ENCODE measurements at regions not wholly inside any gene's neighbourhood (a gene's known extent, or its start where the extent isn't known, plus 50 kb on each side); places are given as distances from the start of the nearest gene placed in this dataset.

DNA sequence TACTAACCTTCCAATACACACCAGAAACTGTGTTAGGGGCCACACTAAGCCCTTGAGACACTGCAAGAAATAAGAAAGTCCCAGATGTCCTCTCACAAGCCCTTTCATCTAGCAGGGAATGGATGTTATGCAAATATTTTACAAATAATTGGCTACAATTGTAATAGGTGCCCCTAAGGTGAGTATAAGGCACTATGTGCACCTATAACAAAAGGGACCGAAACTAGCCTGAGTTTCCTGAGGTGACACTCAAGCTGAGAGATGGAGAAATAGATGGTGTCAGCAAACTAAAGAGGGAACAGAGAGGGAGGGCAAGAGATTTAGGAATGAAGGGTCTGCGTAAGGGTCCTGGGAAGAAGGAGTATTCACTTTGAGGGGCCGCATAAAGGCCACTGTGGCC, 212.6 kb downstream of the TTC8 start:
- ChIA-PET CTCF (ENCODE audit: partially characterized antibody) (no interaction called here), POLR2A (ENCODE audit: partially characterized antibody) (no interaction called here)
- Histone ChIP-seq H3K4me1 (replicated peaks in 1 of 4; ENCODE audit: control insufficient read depth in 3 of 4, insufficient read depth in 4 of 4, low read length in 3 of 4) (peaks cover 0 to 10% (median 7%) of the 10 kb centered on the region in 4 experiments; a peak in 6 of 7 replicates), H2BK12ac (ENCODE audit: low read depth, low read length) (no peak overlapping the region), H3K9me3 (ENCODE audit: insufficient read depth in 2 of 2, low read depth in 1 of 2, low read length in 1 of 2) (no peaks in the 10 kb centered on the region; a peak in 1 of 4 replicates), H4K20me1 (replicated peaks in 1 of 2; ENCODE audit: control insufficient read depth in 1 of 2, insufficient read depth in 2 of 2, low read length in 2 of 2) (no peaks in the 10 kb centered on the region), H2AK5ac (ENCODE audit: low read depth, low read length) (no peak overlapping the region), H4K8ac (ENCODE audit: extremely low read depth, insufficient read depth, low read length) (no peak overlapping the region), H3K56ac (replicated peaks; ENCODE audit: insufficient read length, low read depth, low read length) (no peak overlapping the region), H3K36me3 (ENCODE audit: control insufficient read depth in 2 of 4, insufficient read depth in 4 of 4, low read length in 3 of 4) (no peaks in the 10 kb centered on the region), H2BK15ac (ENCODE audit: low read length) (no peak overlapping the region), H2AFZ (ENCODE audit: low read length) (no peak overlapping the region), H3K23ac (ENCODE audit: insufficient read length) (no peak overlapping the region), H3K27ac (ENCODE audit: low read depth, low read length) (no peak overlapping the region), H3K18ac (ENCODE audit: extremely low read depth, low read length) (no peak overlapping the region), H3K79me1 (ENCODE audit: low read depth, low read length) (no peaks in the 10 kb centered on the region), H2BK120ac (replicated peaks; ENCODE audit: low read depth, low read length) (no peak overlapping the region), H4K91ac (replicated peaks; ENCODE audit: insufficient read length, low read length) (no peak overlapping the region), H3K4ac (replicated peaks; ENCODE audit: insufficient read length, low read depth, low read length) (no peak overlapping the region), H3K23me2 (ENCODE audit: low read depth, low read length) (peaks cover 2% of the 10 kb centered on the region; the same call in 1 of the 2 replicates), H2BK20ac (ENCODE audit: low read length) (0 out of 2 replicates have a peak overlapping the region, but pooled peaks have one; percentile 15), H4K5ac (ENCODE audit: insufficient read length, low read depth, low read length) (no peak overlapping the region), H3K4me3 (ENCODE audit: extremely low read depth in 1 of 4, insufficient read depth in 2 of 4, low read depth in 3 of 4, low read length in 4 of 4) (no peak overlapping the region), H3K79me2 (ENCODE audit: control insufficient read depth in 1 of 2, insufficient read depth in 2 of 2, low read length in 2 of 2) (no peaks in the 10 kb centered on the region; a peak in 1 of 4 replicates), H3K14ac (ENCODE audit: insufficient read length) (no peak overlapping the region), H3K4me2 (ENCODE audit: insufficient read depth in 1 of 2, low read depth in 2 of 2, low read length in 2 of 2) (no peak overlapping the region), H3K9ac (replicated peaks in 1 of 4; ENCODE audit: extremely low read depth in 1 of 4, low read depth in 3 of 4, low read length in 3 of 4) (no peak overlapping the region), H3K27me3 (replicated peaks in 1 of 4; ENCODE audit: control insufficient read depth in 3 of 4, extremely low read depth in 1 of 4, insufficient read depth in 3 of 4, low read length in 3 of 4) (no peaks in the 10 kb centered on the region; a peak in 1 of 7 replicates), H2BK5ac (ENCODE audit: low read depth, low read length) (no peak overlapping the region)
- FAIRE-seq (no peak), DNase-seq (ENCODE audit: low read depth in 1 of 2, low spot score in 2 of 2) (no peak)
- WGBS, 2 experiments (ENCODE audit: extremely low coverage in 1 of 2, insufficient coverage in 1 of 2, insufficient read length in 1 of 2, insufficient replicate concordance in 2 of 2, low coverage in 1 of 2, low lambda C conversion rate in 2 of 2, missing lambda C conversion rate in 1 of 2) = 93% methylated on average over 3 of the region's 3 CpGs; no CpG with 5 or more reads in 1 of the 2 experiments
- no peak for TF ChIP-seq MAFK (IDR thresholded peaks at IDR 0.05; ENCODE audit: low read depth, low read length)
- no peak for TF ChIP-seq ZNF274 (IDR thresholded peaks at IDR 0.05; ENCODE audit: borderline replicate concordance, extremely low read depth, low read length)
- TF ChIP-seq POLR2A (IDR thresholded peaks at IDR 0.05; ENCODE audit: control extremely low read depth in 1 of 2, low read depth in 2 of 2, low read length in 2 of 2) = no peak
- TF ChIP-seq BCL11A (IDR thresholded peaks at IDR 0.05; ENCODE audit: low read depth in 2 of 2, low read length in 2 of 2) = no peak
- no peak for TF ChIP-seq USF2 (IDR thresholded peaks at IDR 0.05; ENCODE audit: low read length)
- no peak for TF ChIP-seq ATF2 (IDR thresholded peaks at IDR 0.05; ENCODE audit: low read length)
- TF ChIP-seq CHD2 (IDR thresholded peaks at IDR 0.05; ENCODE audit: low read length) = no peak
- TF ChIP-seq SIX5 (IDR thresholded peaks at IDR 0.05; ENCODE audit: low read depth, low read length) = no peak
- TF ChIP-seq SIRT6 (IDR thresholded peaks at IDR 0.05; ENCODE audit: low read length) = no peak
- TF ChIP-seq CHD1 (IDR thresholded peaks at IDR 0.05; ENCODE audit: low read depth, low read length) = no peak

Measured in H1 (cell line).